Lower lobe of right lung (tissue), 2 donors: ENCODE measurements at regions not wholly inside any gene's neighbourhood (a gene's known extent, or its start where the extent isn't known, plus 50 kb on each side); places are given as distances from the start of the nearest gene placed in this dataset.

Source experiments
- ATAC-seq, 2 donors: fragments of 200-7000 bp; cut with Tn5 transposase; one replicate each; pipeline ENCODE4 v1.9.1; 2020 to 2022; ENCODE audit warnings: mild to moderate bottlenecking in 2 of 2, moderate library complexity in 2 of 2
- DNase-seq: peaks from one replicate; pipeline ENCODE4 v3.0.0-alpha.2; 2020
- H3K27ac ChIP-seq: fragments of 200-600 bp; one replicate; pipeline ENCODE4 v1.8.0; 2022
- H3K27me3 ChIP-seq: fragments of 200-600 bp; one replicate; pipeline ENCODE4 v1.8.0; 2022; ENCODE audit warnings: low read depth
- H3K36me3 ChIP-seq: fragments of 200-600 bp; one replicate; pipeline ENCODE4 v1.8.0; 2022; ENCODE audit warnings: mild to moderate bottlenecking
- H3K4me1 ChIP-seq: fragments of 200-600 bp; one replicate; pipeline ENCODE4 v1.8.0; 2022
- H3K4me3 ChIP-seq: fragments of 200-600 bp; one replicate; pipeline ENCODE4 v1.8.0; 2022; ENCODE audit warnings: mild to moderate bottlenecking
- H3K9me3 ChIP-seq: fragments of 200-600 bp; one replicate; pipeline ENCODE4 v1.8.0; 2022
- intact Hi-C: fragments of 100-400 bp; cut with DNase I; formaldehyde crosslinking; loops from one replicate; pipeline ENCODE4 v1.11.0; 2022
- TF ChIP-seq, protein P1 (sequence below): fragments of 200-600 bp; IDR thresholded peaks from one replicate; pipeline ENCODE4 v1.8.0; 2022; ENCODE audit warnings: antibody characterized with exemption, mild to moderate bottlenecking
- donor health status: DM: no; HTN: yes; CAD: no; lungs with severe emphysema.

DNA sequence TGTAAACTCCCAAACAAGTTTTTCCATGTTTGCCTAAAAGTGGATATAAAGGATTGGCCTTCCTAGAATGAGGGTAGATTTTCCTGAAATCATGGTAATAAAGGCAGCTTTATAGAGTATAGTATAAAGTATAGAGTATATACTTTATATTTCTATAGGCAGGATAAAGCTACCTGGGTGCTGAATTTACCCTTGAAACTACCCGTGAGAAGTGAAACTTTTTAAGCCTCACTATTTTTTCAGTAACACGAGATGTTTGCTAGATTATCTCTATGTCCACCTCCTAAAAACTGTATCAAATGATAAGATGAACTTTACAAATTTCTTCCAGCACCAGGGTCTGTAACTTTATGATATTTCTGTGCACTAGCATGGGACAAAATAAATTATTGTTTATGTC, 340.0 kb upstream of the GALNTL6 start:
- intact Hi-C loops: no loop called here

GRCh38 chr4:171472230-171472629, 341.0 kb upstream of the GALNTL6 start:
- Histone ChIP-seq H3K27ac (no peak overlapping the region), H3K4me1 (no peaks in the 10 kb centered on the region), H3K9me3 (no peaks in the 10 kb centered on the region), H3K36me3 (no peaks in the 10 kb centered on the region), H3K27me3 (no peaks in the 10 kb centered on the region), H3K4me3 (no peak overlapping the region)
- DNase-seq: no peak
- intact Hi-C loops: no loop called here
- ATAC-seq: no peak
- TF ChIP-seq, protein P1, sequence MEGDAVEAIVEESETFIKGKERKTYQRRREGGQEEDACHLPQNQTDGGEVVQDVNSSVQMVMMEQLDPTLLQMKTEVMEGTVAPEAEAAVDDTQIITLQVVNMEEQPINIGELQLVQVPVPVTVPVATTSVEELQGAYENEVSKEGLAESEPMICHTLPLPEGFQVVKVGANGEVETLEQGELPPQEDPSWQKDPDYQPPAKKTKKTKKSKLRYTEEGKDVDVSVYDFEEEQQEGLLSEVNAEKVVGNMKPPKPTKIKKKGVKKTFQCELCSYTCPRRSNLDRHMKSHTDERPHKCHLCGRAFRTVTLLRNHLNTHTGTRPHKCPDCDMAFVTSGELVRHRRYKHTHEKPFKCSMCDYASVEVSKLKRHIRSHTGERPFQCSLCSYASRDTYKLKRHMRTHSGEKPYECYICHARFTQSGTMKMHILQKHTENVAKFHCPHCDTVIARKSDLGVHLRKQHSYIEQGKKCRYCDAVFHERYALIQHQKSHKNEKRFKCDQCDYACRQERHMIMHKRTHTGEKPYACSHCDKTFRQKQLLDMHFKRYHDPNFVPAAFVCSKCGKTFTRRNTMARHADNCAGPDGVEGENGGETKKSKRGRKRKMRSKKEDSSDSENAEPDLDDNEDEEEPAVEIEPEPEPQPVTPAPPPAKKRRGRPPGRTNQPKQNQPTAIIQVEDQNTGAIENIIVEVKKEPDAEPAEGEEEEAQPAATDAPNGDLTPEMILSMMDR: no peak

More for the DNA sequence above, 340.0 kb upstream of the GALNTL6 start:
- Histone ChIP-seq H3K27ac (no peak overlapping the region), H3K4me3 (no peak overlapping the region), H3K36me3 (no peaks in the 10 kb centered on the region), H3K4me1 (no peaks in the 10 kb centered on the region), H3K9me3 (no peaks in the 10 kb centered on the region), H3K27me3 (no peaks in the 10 kb centered on the region)
- DNase-seq: no peak
- ATAC-seq: no peak
- TF ChIP-seq, protein P1: no peak

DNA sequence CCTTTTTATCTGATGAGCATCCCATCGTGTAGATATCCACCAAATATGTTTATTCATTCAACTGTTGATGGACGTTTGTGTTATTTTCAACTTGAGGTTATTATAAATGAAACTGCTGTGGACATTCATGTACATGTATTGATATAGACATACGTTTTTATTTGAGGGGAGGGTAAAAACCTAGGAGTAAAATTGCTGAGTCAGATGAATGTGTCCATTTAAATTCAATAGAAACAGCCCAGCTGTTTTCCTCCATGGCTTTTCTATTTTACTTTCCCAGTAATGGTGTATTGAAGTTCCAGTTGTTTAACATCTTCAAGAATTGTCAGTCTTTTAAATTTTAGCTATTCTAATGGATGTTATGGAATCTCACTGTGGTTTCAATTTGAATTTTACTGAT, 348.7 kb upstream of the GALNTL6 start:
- no peak for ATAC-seq
- Histone ChIP-seq H3K36me3 (no peaks in the 10 kb centered on the region), H3K4me3 (no peak overlapping the region), H3K9me3 (no peaks in the 10 kb centered on the region), H3K4me1 (no peaks in the 10 kb centered on the region), H3K27ac (no peak overlapping the region), H3K27me3 (no peaks in the 10 kb centered on the region)
- intact Hi-C loops: no loop called here
- no peak for DNase-seq
- TF ChIP-seq, protein P1: no peak

GRCh38 chr4:171461191-171461590, 352.0 kb upstream of the GALNTL6 start:
- Histone ChIP-seq H3K9me3 (no peaks in the 10 kb centered on the region), H3K4me3 (no peak overlapping the region), H3K27me3 (no peaks in the 10 kb centered on the region), H3K4me1 (no peaks in the 10 kb centered on the region), H3K36me3 (no peaks in the 10 kb centered on the region), H3K27ac (no peak overlapping the region)
- no peak for ATAC-seq
- TF ChIP-seq, protein P1: no peak
- intact Hi-C loops: no loop called here
- DNase-seq: no peak

GRCh38 chr4:171448919-171449481, 364.2 kb upstream of the GALNTL6 start:
- Histone ChIP-seq H3K27me3 (no peaks in the 10 kb centered on the region), H3K36me3 (no peaks in the 10 kb centered on the region), H3K4me3 (no peak overlapping the region), H3K27ac (no peak overlapping the region), H3K9me3 (no peaks in the 10 kb centered on the region), H3K4me1 (no peaks in the 10 kb centered on the region)
- intact Hi-C loops: no loop called here
- TF ChIP-seq, protein P1: no peak
- no peak for ATAC-seq
- no peak for DNase-seq

GRCh38 chr4:171448358-171448757, 364.8 kb upstream of the GALNTL6 start:
- DNase-seq (no peak), ATAC-seq (no peak)
- H3K36me3 ChIP-seq: no peaks in the 10 kb centered on the region
- H3K4me3 ChIP-seq: no peak overlapping the region
- no peaks in the 10 kb centered on the region for H3K27me3 ChIP-seq
- no peaks in the 10 kb centered on the region for H3K4me1 ChIP-seq
- intact Hi-C loops: no loop called here
- TF ChIP-seq, protein P1: no peak
- H3K27ac ChIP-seq: no peak overlapping the region
- no peaks in the 10 kb centered on the region for H3K9me3 ChIP-seq
